ENCODE measurements at regions not wholly inside any gene's neighbourhood (a gene's known extent, or its start where the extent isn't known, plus 50 kb on each side); places are given as distances from the start of the nearest gene placed in this dataset.

GRCh38 chr1:203931953-203932352, 70.6 kb downstream of the SNRPE start:
- Histone ChIP-seq H3K36me3 (ENCODE audit: control insufficient read depth in 2 of 2, extremely low read depth in 1 of 2, insufficient read depth in 2 of 2, low read length in 2 of 2) (no peaks in the 10 kb centered on the region), H3K27me3 (ENCODE audit: control insufficient read depth in 2 of 2, insufficient read depth in 2 of 2, low read length in 2 of 2) (peaks cover 4 to 8% of the 10 kb centered on the region in 2 experiments), H3K4me1 (ENCODE audit: control insufficient read depth, extremely low read depth, insufficient read depth, low read length) (no peaks in the 10 kb centered on the region), H4K20me1 (replicated peaks; ENCODE audit: control insufficient read depth, extremely low read depth, insufficient read depth, low read length) (no peaks in the 10 kb centered on the region), H3K27ac (ENCODE audit: insufficient read depth, low read depth, low read length) (no peak overlapping the region), H3K9ac (replicated peaks; ENCODE audit: extremely low read depth, insufficient read depth, low read length) (no peak overlapping the region), H3K4me2 (ENCODE audit: insufficient read depth, low read length) (no peak overlapping the region), H3K4me3 (replicated peaks in 1 of 3; ENCODE audit: insufficient read depth in 1 of 3, low read depth in 1 of 3, low read length in 3 of 3) (no peak overlapping the region), H2AFZ (ENCODE audit: low read depth, low read length) (no peak overlapping the region), H3K79me2 (ENCODE audit: control insufficient read depth, insufficient read depth, low read length) (no peaks in the 10 kb centered on the region), H3K9me1 (replicated peaks; ENCODE audit: control insufficient read depth, extremely low read depth, insufficient read depth, low read length) (no peaks in the 10 kb centered on the region), H3K9me3 (replicated peaks; ENCODE audit: control insufficient read depth, insufficient read depth, low read length) (no peaks in the 10 kb centered on the region)
- no peak for FAIRE-seq
- no TSS peak for BruUV-seq (replicated peaks)
- ChIA-PET POLR2A (no interaction called here), CTCF (interaction anchor here (1.5 kb wide), 1 partner anchor 61 kb away, joined by 3 read pairs; no protein-coding TSS in a partner anchor)
- TF ChIP-seq FOS (IDR thresholded peaks at IDR 0.05; ENCODE audit: borderline replicate concordance, insufficient read depth, low read length), result no peak
- dilution Hi-C loops (cut with MboI; ENCODE audit: extremely low pct_ligation_motif_present, low sequenced_read_pairs), result no loop called here
- DNase-seq (ENCODE audit: low read depth, low spot score), result no peak
- intact Hi-C loops (cut with micrococcal nuclease), result no loop called here

GRCh38 chr1:203932556-203932955, 71.2 kb downstream of the SNRPE start:
- peaks cover 4 to 8% of the 10 kb centered on the region in 2 experiments for H3K27me3 ChIP-seq (ENCODE audit: control insufficient read depth in 2 of 2, insufficient read depth in 2 of 2, low read length in 2 of 2)
- no peak overlapping the region for H3K4me2 ChIP-seq (ENCODE audit: insufficient read depth, low read length)
- H3K4me1 ChIP-seq (ENCODE audit: control insufficient read depth, extremely low read depth, insufficient read depth, low read length), result no peaks in the 10 kb centered on the region
- H3K79me2 ChIP-seq (ENCODE audit: control insufficient read depth, insufficient read depth, low read length), result no peaks in the 10 kb centered on the region
- DNase-seq (ENCODE audit: low read depth, low spot score) (no peak), FAIRE-seq (no peak)
- no peak overlapping the region for H3K27ac ChIP-seq (ENCODE audit: insufficient read depth, low read depth, low read length)
- no peaks in the 10 kb centered on the region for H3K9me3 ChIP-seq (replicated peaks; ENCODE audit: control insufficient read depth, insufficient read depth, low read length)
- no peaks in the 10 kb centered on the region for H3K36me3 ChIP-seq (ENCODE audit: control insufficient read depth in 2 of 2, extremely low read depth in 1 of 2, insufficient read depth in 2 of 2, low read length in 2 of 2)
- dilution Hi-C loops (cut with MboI; ENCODE audit: extremely low pct_ligation_motif_present, low sequenced_read_pairs) (no loop called here), intact Hi-C loops (cut with micrococcal nuclease) (no loop called here)
- H3K9me1 ChIP-seq (replicated peaks; ENCODE audit: control insufficient read depth, extremely low read depth, insufficient read depth, low read length), result no peaks in the 10 kb centered on the region
- H3K9ac ChIP-seq (replicated peaks; ENCODE audit: extremely low read depth, insufficient read depth, low read length), result no peak overlapping the region
- no peak overlapping the region for H2AFZ ChIP-seq (ENCODE audit: low read depth, low read length)
- ChIA-PET CTCF (interaction anchor here (1.5 kb wide), 1 partner anchor 61 kb away, joined by 3 read pairs; no protein-coding TSS in a partner anchor), POLR2A (no interaction called here)
- BruUV-seq (replicated peaks), result no TSS peak
- no peak for TF ChIP-seq GATA2 (IDR thresholded peaks at IDR 0.05; ENCODE audit: insufficient read depth, insufficient read length, low read depth, low read length)
- no peaks in the 10 kb centered on the region for H4K20me1 ChIP-seq (replicated peaks; ENCODE audit: control insufficient read depth, extremely low read depth, insufficient read depth, low read length)
- no peak overlapping the region for H3K4me3 ChIP-seq (replicated peaks in 1 of 3; ENCODE audit: insufficient read depth in 1 of 3, low read depth in 1 of 3, low read length in 3 of 3)
